ENCODE measurements at regions not wholly inside any gene's neighbourhood (a gene's known extent, or its start where the extent isn't known, plus 50 kb on each side); places are given as distances from the start of the nearest gene placed in this dataset.
A peak's percentile ranks its signal among the peaks of the same experiment; 100 is the strongest.
"Not testable (repeated sequence)": the region's sequence is repeated elsewhere in the genome, so short reads cannot be mapped to it uniquely, and the experiment has no call there.

- FAIRE-seq (no peak), DNase-seq (ENCODE audit: low spot score) (no peak)
These were observed 1569.8 kb downstream of the REEP3 start for GRCh38 chr10:65090991-65091390.

GRCh38 chr10:65100146-65100545 is 1578.9 kb downstream of the REEP3 start:
- DNase-seq (ENCODE audit: low spot score): no peak
- no peak for FAIRE-seq

- not testable (repeated sequence) for DNase-seq (ENCODE audit: low spot score); FAIRE-seq
These were observed 1579.7 kb downstream of the REEP3 start for GRCh38 chr10:65100881-65101280.

GRCh38 chr10:65110009-65110408 is 1588.8 kb downstream of the REEP3 start:
- no peak for DNase-seq (ENCODE audit: low spot score)
- no peak for FAIRE-seq

- not testable (repeated sequence) for FAIRE-seq; DNase-seq (ENCODE audit: low spot score)
These were observed 1589.9 kb downstream of the REEP3 start for GRCh38 chr10:65111059-65111458.

GRCh38 chr10:65112573-65112972 is 1591.4 kb downstream of the REEP3 start:
- no peak for FAIRE-seq
- DNase-seq (ENCODE audit: low spot score): no peak

- FAIRE-seq: no peak
These were observed 1601.9 kb downstream of the REEP3 start for GRCh38 chr10:65123120-65123519.

GRCh38 chr10:65125212-65125611 is 1604.0 kb downstream of the REEP3 start:
- FAIRE-seq: no peak

More at GRCh38 chr10:65123120-65123519, 1601.9 kb downstream of the REEP3 start:
- no peak for DNase-seq (ENCODE audit: low spot score)

GRCh38 chr10:65126288-65126687 is 1605.1 kb downstream of the REEP3 start:
- DNase-seq (ENCODE audit: low spot score) (no peak), FAIRE-seq (no peak)

More at GRCh38 chr10:65125212-65125611, 1604.0 kb downstream of the REEP3 start:
- no peak for DNase-seq (ENCODE audit: low spot score)

- DNase-seq (ENCODE audit: low spot score) (no peak), FAIRE-seq (no peak)
These were observed 1607.1 kb downstream of the REEP3 start for GRCh38 chr10:65128277-65128676.

- DNase-seq (ENCODE audit: low spot score): no peak
- FAIRE-seq: no peak
These were observed 1609.1 kb downstream of the REEP3 start for GRCh38 chr10:65130162-65130758.

GRCh38 chr10:65133652-65134051 is 1612.5 kb downstream of the REEP3 start:
- FAIRE-seq: no peak
- no peak for DNase-seq (ENCODE audit: low spot score)

- FAIRE-seq (no peak), DNase-seq (ENCODE audit: low spot score) (no peak)
These were observed 1614.3 kb downstream of the REEP3 start for GRCh38 chr10:65135508-65135907.

- FAIRE-seq (no peak), DNase-seq (ENCODE audit: low spot score) (no peak)
These were observed 1621.6 kb downstream of the REEP3 start for GRCh38 chr10:65142641-65143435.

GRCh38 chr10:65143723-65144122 is 1622.5 kb downstream of the REEP3 start:
- no peak for FAIRE-seq

GRCh38 chr10:65149878-65150277 is 1628.7 kb downstream of the REEP3 start:
- DNase-seq (ENCODE audit: low spot score) (no peak), FAIRE-seq (no peak)

More at GRCh38 chr10:65143723-65144122, 1622.5 kb downstream of the REEP3 start:
- no peak for DNase-seq (ENCODE audit: low spot score)

GRCh38 chr10:65166272-65166671 is 1645.1 kb downstream of the REEP3 start:
- no peak for DNase-seq (ENCODE audit: low spot score)
- FAIRE-seq: no peak

- no peak for FAIRE-seq
- DNase-seq (ENCODE audit: low spot score): no peak
These were observed 1651.0 kb downstream of the REEP3 start for GRCh38 chr10:65172249-65172648.

- FAIRE-seq: no peak
- DNase-seq (ENCODE audit: low spot score): no peak
These were observed 1655.8 kb downstream of the REEP3 start for GRCh38 chr10:65176994-65177393.

- DNase-seq (ENCODE audit: low spot score) (no peak), FAIRE-seq (no peak)
These were observed 1662.0 kb downstream of the REEP3 start for GRCh38 chr10:65183236-65183635.

GRCh38 chr10:65186668-65187067 is 1665.5 kb downstream of the REEP3 start:
- not testable (repeated sequence) for DNase-seq (ENCODE audit: low spot score); FAIRE-seq

GRCh38 chr10:65194126-65194525 is 1672.9 kb downstream of the REEP3 start:
- no peak for FAIRE-seq
- DNase-seq (ENCODE audit: low spot score): peak; percentile 45

GRCh38 chr10:65194555-65194954 is 1673.4 kb downstream of the REEP3 start:
- FAIRE-seq (no peak), DNase-seq (ENCODE audit: low spot score) (no peak)

Measured in RCC 7860 (cell line).